ENCODE measurements at regions not wholly inside any gene's neighbourhood (a gene's known extent, or its start where the extent isn't known, plus 50 kb on each side); places are given as distances from the start of the nearest gene placed in this dataset.

- TF ChIP-seq CTCF (IDR thresholded peaks at IDR 0.05 in 2 of 3, conservative IDR thresholded peaks at IDR 0.05 in 1 of 3; ENCODE audit: borderline replicate concordance in 1 of 3, insufficient read depth in 1 of 3, low read depth in 2 of 3, low read length in 2 of 3): no peak
- TF ChIP-seq MAX (IDR thresholded peaks at IDR 0.05): no peak
- no peak for TF ChIP-seq REST (IDR thresholded peaks at IDR 0.05; ENCODE audit: low read depth)
- no peak for TF ChIP-seq POLR2A (IDR thresholded peaks at IDR 0.05; ENCODE audit: borderline replicate concordance, extremely low read depth, insufficient read depth, insufficient read length)
- TF ChIP-seq RAD21 (IDR thresholded peaks at IDR 0.05; ENCODE audit: low read depth): no peak
- TF ChIP-seq ZNF274 (IDR thresholded peaks at IDR 0.05; ENCODE audit: low read depth, low read length): no peak
- TF ChIP-seq SIN3A (IDR thresholded peaks at IDR 0.05; ENCODE audit: low read depth): no peak
Observed at GRCh38 chr16:8323153-8323552, 267.2 kb downstream of the TMEM114 start.

Measured in HCT116 (cell line).